Endothelial cell of umbilical vein (primary cell): ENCODE measurements at regions not wholly inside any gene's neighbourhood (a gene's known extent, or its start where the extent isn't known, plus 50 kb on each side); places are given as distances from the start of the nearest gene placed in this dataset.

Experiments used
- BruUV-seq: library from RNA; stranded (reverse); fragments of 400-500 nt; replicated peaks from 2 replicates; lab custom pipeline; 2021; lab: Mats Ljungman, UMichigan
- CTCF ChIA-PET: fragments of 300-600, 350-600 bp; sonication (Branson Sonifier 250); formaldehyde crosslinking; loops from one replicate; lab custom pipeline; 2021; ENCODE audit warnings: antibody characterized with exemption, inconsistent platforms; lab: Charles Lee
- POLR2A ChIA-PET: fragments of 300-600, 350-600 bp; sonication (Branson Sonifier 250); formaldehyde crosslinking; loops from one replicate; lab custom pipeline; 2021; ENCODE audit warnings: antibody characterized with exemption, inconsistent platforms; lab: Charles Lee
- DNase-seq: peaks from one replicate; pipeline ENCODE4 v3.0.0-alpha.2; 2011; ENCODE audit warnings: low read depth, low spot score
- FAIRE-seq: peaks from 2 replicates; lab custom pipeline; 2011; peaks lifted over from hg19 to GRCh38; lab: Jason Lieb, UNC
- H2AFZ ChIP-seq: 2 replicates; pipeline ENCODE4 v1.6.0; 2012; ENCODE audit warnings: low read depth, low read length, control low read depth, inconsistent platforms
- H3K27ac ChIP-seq: 2 replicates; pipeline ENCODE4 v1.5.1; 2011; ENCODE audit warnings: low read depth, mild to moderate bottlenecking, control low read depth, low read length, moderate library complexity; ENCODE audit not compliant: insufficient read depth
- H3K27me3 ChIP-seq, 2 experiments: 2 replicates each; pipeline versions ENCODE4 v1.6.0 to v1.6.1; 2011; ENCODE audit warnings: low read length in 2 of 2, mixed read lengths in 1 of 2; ENCODE audit not compliant: control insufficient read depth in 2 of 2, insufficient read depth in 2 of 2
- H3K36me3 ChIP-seq, 2 experiments: 2 replicates in 1 of 2; 3 replicates in 1 of 2; pipeline ENCODE4 v1.5.1; 2011; ENCODE audit warnings: low read length in 2 of 2, mild to moderate bottlenecking in 1 of 2, moderate library complexity in 1 of 2; ENCODE audit not compliant: control insufficient read depth in 2 of 2, insufficient read depth in 2 of 2; ENCODE audit errors: extremely low read depth in 1 of 2
- H3K4me1 ChIP-seq: 3 replicates; pipeline ENCODE4 v1.5.1; 2011; ENCODE audit warnings: mild to moderate bottlenecking, low read length; ENCODE audit not compliant: control insufficient read depth, insufficient read depth; ENCODE audit errors: extremely low read depth
- H3K4me2 ChIP-seq: 2 replicates; pipeline ENCODE4 v1.6.1; 2011; ENCODE audit warnings: low read length, control low read depth, mixed read lengths; ENCODE audit not compliant: insufficient read depth
- H3K4me3 ChIP-seq, 3 experiments: fragments of 200-600 bp in 1 of 3; sonication (generic), shearing (Covaris generic) in 1 of 3; replicated peaks in 1 of 3; 2 replicates each; pipeline ENCODE4 v1.5.1; 2011 to 2016; ENCODE audit warnings: control low read depth in 3 of 3, low read length in 3 of 3, mild to moderate bottlenecking in 2 of 3, inconsistent platforms in 1 of 3, low read depth in 1 of 3, moderate library complexity in 1 of 3; ENCODE audit not compliant: insufficient read depth in 1 of 3
- H3K79me2 ChIP-seq: 2 replicates; pipeline ENCODE4 v1.6.0; 2012; ENCODE audit warnings: low read length, inconsistent platforms; ENCODE audit not compliant: control insufficient read depth, insufficient read depth
- H3K9ac ChIP-seq: replicated peaks from 2 replicates; pipeline ENCODE3; 2011; ENCODE audit warnings: low read length, control low read depth; ENCODE audit not compliant: insufficient read depth; ENCODE audit errors: extremely low read depth
- H3K9me1 ChIP-seq: replicated peaks from 3 replicates; pipeline ENCODE4 v1.6.0; 2011; ENCODE audit warnings: mild to moderate bottlenecking, low read length; ENCODE audit not compliant: control insufficient read depth, insufficient read depth; ENCODE audit errors: extremely low read depth
- H3K9me3 ChIP-seq: replicated peaks from 2 replicates; pipeline ENCODE4 v1.5.1; 2012; ENCODE audit warnings: low read length, inconsistent platforms; ENCODE audit not compliant: control insufficient read depth, insufficient read depth
- H4K20me1 ChIP-seq: replicated peaks from 2 replicates; pipeline ENCODE3; 2011; ENCODE audit warnings: mild to moderate bottlenecking, low read length; ENCODE audit not compliant: control insufficient read depth, insufficient read depth; ENCODE audit errors: extremely low read depth
- EZH2 ChIP-seq: IDR thresholded peaks from 2 replicates; pipeline ENCODE4 v1.6.1; 2012; ENCODE audit warnings: borderline replicate concordance, low read depth, mild to moderate bottlenecking, moderate library complexity, low read length, inconsistent platforms; ENCODE audit not compliant: severe bottlenecking
- FOS ChIP-seq: IDR thresholded peaks from 2 replicates; pipeline ENCODE4 v1.6.1; 2011; ENCODE audit warnings: mild to moderate bottlenecking, low read length, moderate library complexity, borderline replicate concordance; ENCODE audit not compliant: insufficient read depth
- GATA2 ChIP-seq: IDR thresholded peaks from 2 replicates; pipeline ENCODE4 v1.7.0; 2011; ENCODE audit warnings: low read depth, mild to moderate bottlenecking, moderate library complexity, mixed read lengths, low read length; ENCODE audit not compliant: insufficient read length, insufficient read depth
- JUN ChIP-seq: IDR thresholded peaks from 2 replicates; pipeline ENCODE4 v1.6.1; 2011; ENCODE audit warnings: borderline replicate concordance, low read depth; ENCODE audit not compliant: insufficient read length, insufficient read depth
- MAX ChIP-seq: IDR thresholded peaks from 2 replicates; pipeline ENCODE4 v1.6.1; 2011; ENCODE audit not compliant: insufficient read depth, insufficient read length
- MYC ChIP-seq: IDR thresholded peaks from one replicate; pipeline ENCODE4 v1.6.1; 2011; ENCODE audit warnings: mild to moderate bottlenecking, low read depth, low read length
- POLR2A ChIP-seq: IDR thresholded peaks from 2 replicates; pipeline ENCODE4 v1.6.1; 2012; ENCODE audit warnings: low read depth, mild to moderate bottlenecking, control low read depth, low read length
- POLR2AphosphoS5 ChIP-seq: IDR thresholded peaks from 2 replicates; pipeline ENCODE4 v1.6.1; 2012; ENCODE audit warnings: low read depth, mild to moderate bottlenecking, control low read depth, low read length, moderate library complexity; ENCODE audit not compliant: insufficient read depth
- dilution Hi-C: fragments of 300-500 bp; cut with MboI; formaldehyde crosslinking; loops from one replicate; pipeline ENCODE4 v1.15.0; 2019; ENCODE audit warnings: low sequenced_read_pairs; ENCODE audit not compliant: extremely low pct_ligation_motif_present
- intact Hi-C: fragments of 100-400 bp; cut with micrococcal nuclease; formaldehyde crosslinking; loops from one replicate; pipeline ENCODE4 v1.10.0; 2022
- TF ChIP-seq, protein P1 (sequence below), 2 donors: IDR thresholded peaks; 1 replicate in 1 of 2; 2 replicates in 1 of 2; pipeline ENCODE4 v1.5.1; 2011; ENCODE audit warnings: low read length in 2 of 2, mild to moderate bottlenecking in 2 of 2, moderate library complexity in 2 of 2, control low read depth in 1 of 2, inconsistent platforms in 1 of 2, low read depth in 1 of 2; ENCODE audit not compliant: insufficient read depth in 1 of 2; ENCODE audit errors: extremely low read depth in 1 of 2

DNA sequence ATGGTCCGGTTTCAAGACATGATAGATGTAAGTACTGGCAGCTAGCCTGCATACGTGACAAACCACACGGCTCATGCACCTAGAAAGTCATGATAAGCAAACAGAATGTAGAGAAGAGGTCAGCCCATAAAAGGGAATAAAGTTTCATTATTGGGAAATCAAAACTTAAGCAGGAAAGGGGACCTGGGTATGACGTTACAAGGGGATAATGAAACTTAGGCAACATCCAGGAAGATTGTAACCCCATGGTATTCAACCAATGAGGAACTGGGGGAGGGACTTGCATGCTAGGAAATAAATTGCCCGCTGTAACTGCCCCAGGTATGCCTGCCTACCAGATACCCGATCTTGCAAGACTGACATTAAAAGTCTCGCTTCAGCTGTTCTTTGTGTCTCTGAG is 1679.0 kb downstream of the SUCLG1 start:
- Histone ChIP-seq H4K20me1 (no peaks in the 10 kb centered on the region), H3K9me3 (no peaks in the 10 kb centered on the region), H3K4me3 (no peak overlapping the region), H3K4me2 (no peak overlapping the region), H3K27ac (no peak overlapping the region), H3K27me3 (no peaks in the 10 kb centered on the region), H2AFZ (no peak overlapping the region), H3K79me2 (no peaks in the 10 kb centered on the region), H3K9me1 (no peaks in the 10 kb centered on the region), H3K36me3 (no peaks in the 10 kb centered on the region), H3K4me1 (no peaks in the 10 kb centered on the region), H3K9ac (no peak overlapping the region)
- TF ChIP-seq GATA2 (no peak), POLR2AphosphoS5 (no peak), MAX (no peak), FOS (no peak), POLR2A (no peak), JUN (no peak), EZH2 (no peak), MYC (no peak)
- TF ChIP-seq, protein P1, sequence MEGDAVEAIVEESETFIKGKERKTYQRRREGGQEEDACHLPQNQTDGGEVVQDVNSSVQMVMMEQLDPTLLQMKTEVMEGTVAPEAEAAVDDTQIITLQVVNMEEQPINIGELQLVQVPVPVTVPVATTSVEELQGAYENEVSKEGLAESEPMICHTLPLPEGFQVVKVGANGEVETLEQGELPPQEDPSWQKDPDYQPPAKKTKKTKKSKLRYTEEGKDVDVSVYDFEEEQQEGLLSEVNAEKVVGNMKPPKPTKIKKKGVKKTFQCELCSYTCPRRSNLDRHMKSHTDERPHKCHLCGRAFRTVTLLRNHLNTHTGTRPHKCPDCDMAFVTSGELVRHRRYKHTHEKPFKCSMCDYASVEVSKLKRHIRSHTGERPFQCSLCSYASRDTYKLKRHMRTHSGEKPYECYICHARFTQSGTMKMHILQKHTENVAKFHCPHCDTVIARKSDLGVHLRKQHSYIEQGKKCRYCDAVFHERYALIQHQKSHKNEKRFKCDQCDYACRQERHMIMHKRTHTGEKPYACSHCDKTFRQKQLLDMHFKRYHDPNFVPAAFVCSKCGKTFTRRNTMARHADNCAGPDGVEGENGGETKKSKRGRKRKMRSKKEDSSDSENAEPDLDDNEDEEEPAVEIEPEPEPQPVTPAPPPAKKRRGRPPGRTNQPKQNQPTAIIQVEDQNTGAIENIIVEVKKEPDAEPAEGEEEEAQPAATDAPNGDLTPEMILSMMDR (IDR thresholded peaks at IDR 0.05; ENCODE audit: extremely low read depth in 1 of 2, insufficient read depth in 1 of 2, low read depth in 1 of 2, low read length in 2 of 2) = no peak
- intact Hi-C loops (no loop called here), dilution Hi-C loops (no loop called here)
- no TSS peak for BruUV-seq
- DNase-seq (no peak), FAIRE-seq (no peak)
- ChIA-PET CTCF (no interaction called here), POLR2A (no interaction called here)
